HCT116 (cell line): ENCODE measurements at regions not wholly inside any gene's neighbourhood (a gene's known extent, or its start where the extent isn't known, plus 50 kb on each side); places are given as distances from the start of the nearest gene placed in this dataset.
"Not testable (repeated sequence)": the region's sequence is repeated elsewhere in the genome, so short reads cannot be mapped to it uniquely, and the experiment has no call there.

ENCODE experiments used
- ATAC-seq: fragments of 200-7000 bp; cut with Tn5 transposase; 2 replicates; pipeline ENCODE4 v1.9.1; 2020; ENCODE audit warnings: mild to moderate bottlenecking, moderate library complexity
- BruUV-seq: library from RNA; stranded (reverse); fragments of 400-500 nt; replicated peaks from 2 replicates; lab custom pipeline; 2021; lab: Mats Ljungman, UMichigan
- CTCF ChIA-PET: fragments of 300-600 bp; sonication (Branson Sonifier 250); formaldehyde crosslinking; loops from one replicate; lab custom pipeline; 2021; ENCODE audit warnings: antibody characterized with exemption; lab: Charles Lee
- POLR2A ChIA-PET: fragments of 300-600, 350-600 bp; sonication (Branson Sonifier 250); formaldehyde crosslinking; loops from one replicate; lab custom pipeline; 2021; ENCODE audit warnings: antibody characterized with exemption; lab: Charles Lee
- RAD21 ChIA-PET, 2 experiments: fragments of 300-600 bp; sonication (Branson Sonifier 250); formaldehyde crosslinking; loops; one replicate each; lab custom pipeline; 2023; ENCODE audit warnings: low total read pairs in 2 of 2; ENCODE audit not compliant: uncharacterized antibody in 2 of 2, unreplicated experiment in 2 of 2, low non-redundant PET in 1 of 2; lab: Charles Lee
- DNase-seq: peaks from one replicate; pipeline ENCODE4 v3.0.0-alpha.2; 2010; ENCODE audit warnings: low read depth, low spot score
- H2AFZ ChIP-seq: fragments of 200-600 bp; shearing (Covaris generic), sonication (generic); 2 replicates; pipeline ENCODE4 v1.6.1; 2017; ENCODE audit warnings: low read depth, mixed run types, mixed read lengths, antibody characterized with exemption, low read length; ENCODE audit not compliant: poor library complexity, severe bottlenecking
- H3K27ac ChIP-seq: 2 replicates; pipeline ENCODE4 v1.5.1; 2012; ENCODE audit warnings: low read depth, low read length
- H3K27me3 ChIP-seq: fragments of 200-600 bp; sonication (generic); 2 replicates; pipeline ENCODE4 v1.6.1; 2016; ENCODE audit warnings: mixed run types, low read length, mixed read lengths; ENCODE audit not compliant: insufficient read depth
- H3K36me3 ChIP-seq, 2 experiments: fragments of 200-500 bp in 1 of 2; fragments of 200-600 bp in 1 of 2; sonication (Bioruptor generic) in 1 of 2; sonication (generic) in 1 of 2; 2 replicates each; pipeline versions ENCODE4 v1.5.1 to v1.6.1; 2014 to 2016; ENCODE audit warnings: low read length in 2 of 2, inconsistent platforms in 1 of 2, mixed read lengths in 1 of 2, mixed run types in 1 of 2; ENCODE audit not compliant: insufficient read depth in 2 of 2, control insufficient read depth in 1 of 2
- H3K4me1 ChIP-seq, 2 experiments: fragments of 200-600 bp in 1 of 2; sonication (generic) in 1 of 2; 2 replicates each; pipeline versions ENCODE4 v1.5.1 to v1.6.1; 2012 to 2017; ENCODE audit warnings: low read length in 2 of 2, inconsistent platforms in 1 of 2, mild to moderate bottlenecking in 1 of 2, mixed read lengths in 1 of 2, mixed run types in 1 of 2, moderate library complexity in 1 of 2; ENCODE audit not compliant: insufficient read depth in 2 of 2, control insufficient read depth in 1 of 2
- H3K4me2 ChIP-seq: fragments of 200-600 bp; sonication (generic); 2 replicates; pipeline ENCODE4 v1.6.1; 2017; ENCODE audit warnings: mixed run types, low read length, mixed read lengths
- H3K4me3 ChIP-seq, 2 experiments: fragments of 200-600 bp in 1 of 2; sonication (generic) in 1 of 2; replicated peaks in 1 of 2; 2 replicates each; pipeline ENCODE4 v1.5.1; 2011 to 2016; ENCODE audit warnings: low read length in 2 of 2, control low read depth in 1 of 2, low read depth in 1 of 2, mild to moderate bottlenecking in 1 of 2, mixed read lengths in 1 of 2, mixed run types in 1 of 2
- H3K79me2 ChIP-seq: fragments of 200-600 bp; sonication (generic); 2 replicates; pipeline ENCODE4 v1.6.1; 2017; ENCODE audit warnings: mild to moderate bottlenecking, mixed run types, low read length, moderate library complexity, mixed read lengths; ENCODE audit not compliant: insufficient read depth
- H3K9ac ChIP-seq: fragments of 200-600 bp; sonication (generic); 2 replicates; pipeline ENCODE4 v1.6.1; 2016; ENCODE audit warnings: low read length, mixed read lengths
- H3K9me2 ChIP-seq: fragments of 200-600 bp; sonication (generic), shearing (Covaris generic); 2 replicates; pipeline ENCODE4 v1.6.1; 2017; ENCODE audit warnings: mixed run types, mild to moderate bottlenecking, moderate library complexity; ENCODE audit not compliant: insufficient read depth
- H3K9me3 ChIP-seq, 2 experiments: fragments of 200-500 bp in 1 of 2; fragments of 200-600 bp in 1 of 2; sonication (Bioruptor generic) in 1 of 2; sonication (generic) in 1 of 2; 2 replicates each; pipeline ENCODE4 v1.6.1; 2014 to 2017; ENCODE audit warnings: low read length in 2 of 2, mixed read lengths in 2 of 2, inconsistent platforms in 1 of 2, low read depth in 1 of 2, mild to moderate bottlenecking in 1 of 2, mixed run types in 1 of 2, moderate library complexity in 1 of 2; ENCODE audit not compliant: control insufficient read depth in 1 of 2, insufficient read depth in 1 of 2
- H4K20me1 ChIP-seq: fragments of 200-600 bp; sonication (generic), shearing (Covaris generic); 2 replicates; pipeline ENCODE4 v1.6.1; 2017; ENCODE audit warnings: mixed run types, mild to moderate bottlenecking, moderate library complexity; ENCODE audit not compliant: insufficient read depth
- EZH2 ChIP-seq: fragments of 200-600 bp; sonication (generic); IDR thresholded peaks from 2 replicates; pipeline ENCODE4 v1.6.1; 2017; ENCODE audit warnings: antibody characterized with exemption, mixed run types
- JUND ChIP-seq: IDR thresholded peaks from 2 replicates; pipeline ENCODE4 v1.6.1; 2012
- POLR2AphosphoS5 ChIP-seq: IDR thresholded peaks from 2 replicates; pipeline ENCODE4 v1.6.1; 2011; ENCODE audit warnings: mild to moderate bottlenecking, low read depth, low read length, moderate library complexity
- SIN3A ChIP-seq: IDR thresholded peaks from 2 replicates; pipeline ENCODE4 v1.6.1; 2012; ENCODE audit warnings: low read depth
- TCF7L2 ChIP-seq: IDR thresholded peaks from 2 replicates; pipeline ENCODE4 v1.7.0; 2011; ENCODE audit warnings: borderline replicate concordance, inconsistent platforms; ENCODE audit not compliant: insufficient read depth, insufficient read length; ENCODE audit errors: extremely low read depth
- ZFX ChIP-seq: fragments of 450-650 bp; IDR thresholded peaks from 2 replicates; pipeline ENCODE4 v1.6.1; 2017
- intact Hi-C: fragments of 100-400 bp; cut with micrococcal nuclease; formaldehyde crosslinking; loops from 2 replicates; pipeline ENCODE4 v1.10.0; 2022

DNA sequence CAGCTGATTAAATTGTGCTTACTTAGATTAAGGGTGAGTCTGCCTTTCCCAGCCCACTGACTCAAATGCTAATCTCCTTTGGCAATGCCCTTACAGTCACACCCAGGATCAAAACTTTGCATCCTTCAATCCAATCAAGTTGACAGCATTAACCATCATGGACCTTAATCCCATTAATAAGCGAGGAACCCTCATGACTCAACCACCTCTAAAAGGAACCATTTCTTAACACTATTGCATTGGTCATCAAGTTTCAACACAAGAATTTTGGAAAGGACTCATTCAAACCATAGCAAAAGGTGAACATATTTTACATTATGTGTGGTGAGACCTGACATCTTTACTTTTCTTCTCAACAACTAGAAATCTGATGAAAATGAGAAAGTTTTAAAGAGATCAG, 187.0 kb downstream of the OSR1 start (continued):
- TF ChIP-seq POLR2AphosphoS5 = no peak
- no peak for TF ChIP-seq SIN3A

DNA sequence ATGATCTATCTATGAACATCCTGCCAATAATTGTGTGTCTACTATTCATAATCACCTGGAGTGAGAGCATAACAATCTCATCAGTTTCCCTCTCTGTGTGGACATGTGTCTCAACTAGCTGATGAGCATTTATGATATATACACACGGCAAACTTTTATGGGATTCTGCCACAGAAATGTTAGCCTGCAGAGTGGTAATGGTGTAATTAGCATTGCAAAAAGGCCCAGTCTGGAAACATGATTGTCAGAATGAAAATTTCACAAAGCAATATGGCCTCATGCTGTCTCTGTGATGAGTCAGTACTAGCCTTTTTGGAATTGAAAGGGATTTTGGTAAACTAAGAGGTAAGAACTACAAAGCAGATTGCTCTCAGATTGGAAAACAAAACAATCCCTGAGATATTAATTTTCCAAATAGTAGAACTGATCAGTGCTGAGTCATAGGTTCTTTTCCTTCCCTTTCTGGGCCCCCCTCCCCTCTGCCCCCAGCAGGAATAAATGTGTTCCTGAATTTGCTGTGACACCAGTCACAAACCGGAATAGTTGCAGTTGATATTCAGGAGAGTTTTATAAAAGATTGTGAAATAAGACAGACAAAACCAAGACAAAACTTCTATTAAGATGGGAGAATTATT, 189.2 kb downstream of the OSR1 start:
- Histone ChIP-seq H3K9me2 (no peaks in the 10 kb centered on the region), H2AFZ (no peak overlapping the region)
- no peak for TF ChIP-seq ZFX
- no peak for TF ChIP-seq JUND
- no peak for TF ChIP-seq POLR2AphosphoS5
- no peak for TF ChIP-seq EZH2
- TF ChIP-seq TCF7L2 = no peak
- TF ChIP-seq, all 23 proteins: peak for 0
- H3K79me2 ChIP-seq = no peaks in the 10 kb centered on the region
- H3K9me3 ChIP-seq = no peaks in the 10 kb centered on the region
- no peaks in the 10 kb centered on the region for H3K36me3 ChIP-seq
- ChIA-PET CTCF (no interaction called here), RAD21 (no interaction called here), POLR2A (no interaction called here)
- peaks cover 2 to 4% of the 10 kb centered on the region in 2 experiments; a peak in 1 of 4 replicates for H3K4me1 ChIP-seq
- H3K27me3 ChIP-seq = no peaks in the 10 kb centered on the region
- no peak overlapping the region for H3K27ac ChIP-seq
- BruUV-seq = no TSS peak
- H4K20me1 ChIP-seq = no peaks in the 10 kb centered on the region
- intact Hi-C loops = no loop called here
- no peak for DNase-seq
- no peak overlapping the region for H3K9ac ChIP-seq
- ATAC-seq = no peak
- H3K4me2 ChIP-seq = no peak overlapping the region
- no peak overlapping the region for H3K4me3 ChIP-seq

DNA sequence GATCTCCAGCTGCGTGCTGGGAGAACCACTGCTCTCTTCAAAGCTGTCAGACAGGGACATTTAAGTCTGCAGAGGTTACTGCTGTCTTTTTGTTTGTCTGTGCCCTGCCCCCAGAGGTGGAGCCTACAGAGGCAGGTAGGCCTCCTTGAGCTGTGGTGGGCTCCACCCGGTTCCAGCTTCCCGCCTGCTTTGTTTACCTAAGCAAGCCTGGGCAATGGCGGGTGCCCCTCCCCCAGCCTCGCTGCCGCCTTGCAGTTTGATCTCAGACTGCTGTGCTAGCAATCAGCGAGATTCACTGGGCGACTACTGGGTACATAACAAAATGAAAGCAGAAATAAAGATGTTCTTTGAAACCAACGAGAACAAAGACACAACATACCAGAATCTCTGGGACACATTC, 194.3 kb downstream of the OSR1 start:
- POLR2A ChIA-PET, BruUV-seq, CTCF ChIA-PET, RAD21 ChIA-PET, H3K27me3 ChIP-seq, H4K20me1 ChIP-seq, H3K4me3 ChIP-seq, H3K36me3 ChIP-seq, H3K27ac ChIP-seq, H3K4me1 ChIP-seq, H2AFZ ChIP-seq, H3K9ac ChIP-seq, ATAC-seq, H3K4me2 ChIP-seq, DNase-seq, intact Hi-C loops, H3K9me3 ChIP-seq, H3K9me2 ChIP-seq, H3K79me2 ChIP-seq: not testable (repeated sequence)
